MM.1S (cell line): ENCODE measurements at regions not wholly inside any gene's neighbourhood (a gene's known extent, or its start where the extent isn't known, plus 50 kb on each side); places are given as distances from the start of the nearest gene placed in this dataset.

ENCODE experiments used
- CTCF ChIP-seq: fragments of 300-600 bp; sonication (generic); IDR thresholded peaks from 2 replicates; pipeline ENCODE4 v1.5.1; 2016; ENCODE audit warnings: antibody characterized with exemption, low read length, mixed read lengths
- EZH2phosphoT487 ChIP-seq: fragments of 300-600 bp; sonication (generic); IDR thresholded peaks from 2 replicates; pipeline ENCODE4 v1.6.1; 2018; ENCODE audit warnings: antibody characterized with exemption, low read length

DNA sequence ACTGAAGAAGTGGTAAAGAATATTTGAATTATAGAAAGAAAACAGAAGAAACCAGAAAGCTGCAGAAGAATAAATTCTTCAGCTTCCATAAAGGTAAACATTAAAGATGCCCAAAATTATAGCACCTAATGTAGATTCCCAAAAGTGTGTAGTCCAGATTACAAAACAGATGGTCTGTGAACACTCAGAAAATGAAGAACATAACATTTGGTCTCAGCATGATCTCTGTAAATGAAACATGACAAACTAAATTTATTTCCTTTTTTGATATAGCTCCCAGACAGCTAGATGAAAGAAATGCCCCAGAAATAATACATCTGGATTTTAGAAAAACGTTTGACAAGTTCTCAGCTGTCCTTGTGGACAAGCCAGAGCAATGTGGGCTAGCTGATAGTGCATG lies 794.2 kb upstream of the NXPH2 start:
- TF ChIP-seq CTCF: no peak
- TF ChIP-seq EZH2phosphoT487: no peak
